SU-DHL-6 (cell line): ENCODE measurements at regions not wholly inside any gene's neighbourhood (a gene's known extent, or its start where the extent isn't known, plus 50 kb on each side); places are given as distances from the start of the nearest gene placed in this dataset.

Experiments
- EZH2phosphoT487 ChIP-seq: fragments of 200-600 bp; sonication (generic), shearing (Covaris generic); conservative IDR thresholded peaks from 2 replicates; pipeline ENCODE4 v1.6.1; 2018; ENCODE audit warnings: mild to moderate bottlenecking, antibody characterized with exemption, low read length, moderate library complexity, mixed read lengths
- TF ChIP-seq, protein P1 (sequence below): fragments of 200-600 bp; sonication (generic); IDR thresholded peaks from one replicate; pipeline ENCODE4 v1.5.1; 2017; ENCODE audit warnings: antibody characterized with exemption, mild to moderate bottlenecking, low read length, moderate library complexity; ENCODE audit not compliant: insufficient read depth, poor library complexity, severe bottlenecking

GRCh38 chr1:29511436-29511835, 275.1 kb downstream of the PTPRU start:
- TF ChIP-seq, protein P1, sequence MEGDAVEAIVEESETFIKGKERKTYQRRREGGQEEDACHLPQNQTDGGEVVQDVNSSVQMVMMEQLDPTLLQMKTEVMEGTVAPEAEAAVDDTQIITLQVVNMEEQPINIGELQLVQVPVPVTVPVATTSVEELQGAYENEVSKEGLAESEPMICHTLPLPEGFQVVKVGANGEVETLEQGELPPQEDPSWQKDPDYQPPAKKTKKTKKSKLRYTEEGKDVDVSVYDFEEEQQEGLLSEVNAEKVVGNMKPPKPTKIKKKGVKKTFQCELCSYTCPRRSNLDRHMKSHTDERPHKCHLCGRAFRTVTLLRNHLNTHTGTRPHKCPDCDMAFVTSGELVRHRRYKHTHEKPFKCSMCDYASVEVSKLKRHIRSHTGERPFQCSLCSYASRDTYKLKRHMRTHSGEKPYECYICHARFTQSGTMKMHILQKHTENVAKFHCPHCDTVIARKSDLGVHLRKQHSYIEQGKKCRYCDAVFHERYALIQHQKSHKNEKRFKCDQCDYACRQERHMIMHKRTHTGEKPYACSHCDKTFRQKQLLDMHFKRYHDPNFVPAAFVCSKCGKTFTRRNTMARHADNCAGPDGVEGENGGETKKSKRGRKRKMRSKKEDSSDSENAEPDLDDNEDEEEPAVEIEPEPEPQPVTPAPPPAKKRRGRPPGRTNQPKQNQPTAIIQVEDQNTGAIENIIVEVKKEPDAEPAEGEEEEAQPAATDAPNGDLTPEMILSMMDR = no peak
- TF ChIP-seq EZH2phosphoT487 = no peak
